ENCODE measurements at regions not wholly inside any gene's neighbourhood (a gene's known extent, or its start where the extent isn't known, plus 50 kb on each side); places are given as distances from the start of the nearest gene placed in this dataset.
A peak's percentile ranks its signal among the peaks of the same experiment; 100 is the strongest.
"Not testable (repeated sequence)": the region's sequence is repeated elsewhere in the genome, so short reads cannot be mapped to it uniquely, and the experiment has no call there.

- no peak for DNase-seq
Observed at GRCh38 chr5:33072726-33073125, 361.6 kb downstream of the NPR3 start.

GRCh38 chr5:33073881-33074327 is 362.8 kb downstream of the NPR3 start:
- no peak for DNase-seq

GRCh38 chr5:33074548-33074947 is 363.4 kb downstream of the NPR3 start:
- peak; percentile 66 for DNase-seq

DNA sequence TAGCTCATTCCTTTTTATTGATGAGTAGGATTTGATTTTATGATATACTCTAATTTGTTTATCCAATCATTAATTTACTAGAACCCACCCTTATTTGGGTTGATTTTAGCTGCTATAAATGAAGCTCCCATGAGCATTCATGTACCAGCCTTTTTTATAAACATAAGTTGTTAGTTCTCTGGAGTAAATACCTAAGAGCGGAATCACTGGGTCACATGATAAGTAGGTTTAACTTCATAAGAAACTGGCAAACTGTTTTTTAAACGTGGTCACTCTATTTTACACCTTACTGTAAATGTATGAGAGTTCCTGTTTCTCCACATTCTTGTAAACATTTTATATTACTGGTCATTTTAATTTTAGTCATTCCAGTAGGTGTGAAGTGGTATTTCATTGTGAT is 364.6 kb downstream of the NPR3 start:
- DNase-seq: no peak

- DNase-seq: no peak
Observed at GRCh38 chr5:33079548-33079947, 361.2 kb upstream of the TARS1 start.

- no peak for DNase-seq
Observed at GRCh38 chr5:33080287-33080686, 360.5 kb upstream of the TARS1 start.

GRCh38 chr5:33088176-33088575 is 352.6 kb upstream of the TARS1 start:
- DNase-seq: no peak

- peak; percentile 80 for DNase-seq
Observed at GRCh38 chr5:33091571-33092363, 349.0 kb upstream of the TARS1 start.

- no peak for DNase-seq
Observed at GRCh38 chr5:33092719-33093118, 348.0 kb upstream of the TARS1 start.

DNA sequence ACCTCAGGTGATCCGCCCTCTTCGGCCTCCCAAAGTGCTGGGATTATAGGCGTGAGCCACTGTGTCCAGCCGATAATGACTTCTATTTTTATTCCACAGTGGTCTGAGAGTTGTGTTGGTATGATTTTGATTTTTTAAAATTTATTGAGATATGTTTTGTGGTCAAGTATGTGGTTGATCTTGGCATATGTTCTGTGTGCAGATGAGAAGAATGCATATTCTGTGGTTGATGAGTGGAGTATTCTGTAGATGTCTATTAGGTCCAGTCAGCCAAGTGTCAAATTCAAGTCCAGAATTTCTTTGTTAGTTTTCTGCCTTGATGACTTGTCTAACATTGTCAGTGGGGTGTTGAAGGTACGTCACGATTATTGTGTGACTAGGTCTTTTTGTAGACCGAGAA is 338.2 kb upstream of the TARS1 start:
- peak; percentile 74 for DNase-seq

GRCh38 chr5:33105521-33105941 is 335.2 kb upstream of the TARS1 start:
- DNase-seq: peak; percentile 84

DNA sequence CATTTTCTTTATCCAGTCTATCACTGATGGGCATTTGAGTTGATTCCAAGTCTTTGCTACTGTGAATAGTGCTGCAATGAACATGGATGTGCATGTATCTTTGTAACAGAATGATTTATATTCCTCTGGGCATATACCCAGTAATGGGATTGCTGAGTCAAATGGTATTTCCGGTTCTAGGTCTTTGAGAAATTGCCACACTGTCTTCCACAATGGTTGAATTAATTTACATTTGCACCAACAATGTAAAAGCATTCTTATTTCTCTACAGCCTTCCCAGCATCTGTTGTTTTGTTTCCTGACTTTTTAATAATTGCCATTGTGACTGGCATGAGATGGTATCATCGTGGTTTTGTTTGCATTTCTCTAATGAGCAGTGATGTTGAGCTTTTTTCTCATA is 330.3 kb upstream of the TARS1 start:
- peak; percentile 58 for DNase-seq

- no peak for DNase-seq
Observed at GRCh38 chr5:33114361-33114760, 326.4 kb upstream of the TARS1 start.

GRCh38 chr5:33115467-33115866 is 325.3 kb upstream of the TARS1 start:
- no peak for DNase-seq

DNA sequence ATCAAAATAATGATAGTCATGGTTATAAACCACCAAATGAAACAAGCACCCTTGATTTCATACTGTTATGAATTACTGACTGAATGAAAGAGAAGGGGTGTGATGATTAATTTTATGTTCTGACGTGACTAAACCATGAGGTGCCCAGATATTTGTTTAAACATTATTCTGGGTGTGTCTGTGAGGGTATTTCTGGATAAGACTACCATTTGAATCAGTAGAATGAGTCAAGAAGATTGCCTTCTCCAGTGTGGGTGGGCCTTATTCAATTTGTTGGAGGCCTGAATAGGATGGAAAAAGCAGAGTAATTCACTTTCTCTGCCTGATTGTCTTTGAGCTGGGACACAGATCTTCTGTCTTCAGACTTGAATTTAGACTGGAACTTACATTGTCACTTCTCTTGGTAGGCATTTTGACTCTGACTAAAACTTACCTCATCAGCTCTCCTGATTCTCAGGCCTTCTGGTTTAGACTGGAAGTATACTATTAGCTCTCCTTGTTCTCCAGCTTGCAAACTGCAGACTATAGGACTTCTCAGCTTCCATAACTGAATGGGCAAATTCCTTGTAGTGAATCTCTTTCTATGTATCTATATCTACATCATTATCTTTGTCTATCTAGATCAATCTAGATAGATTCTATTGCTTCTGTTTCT is 321.9 kb upstream of the TARS1 start:
- peak; percentile 5 for DNase-seq

DNA sequence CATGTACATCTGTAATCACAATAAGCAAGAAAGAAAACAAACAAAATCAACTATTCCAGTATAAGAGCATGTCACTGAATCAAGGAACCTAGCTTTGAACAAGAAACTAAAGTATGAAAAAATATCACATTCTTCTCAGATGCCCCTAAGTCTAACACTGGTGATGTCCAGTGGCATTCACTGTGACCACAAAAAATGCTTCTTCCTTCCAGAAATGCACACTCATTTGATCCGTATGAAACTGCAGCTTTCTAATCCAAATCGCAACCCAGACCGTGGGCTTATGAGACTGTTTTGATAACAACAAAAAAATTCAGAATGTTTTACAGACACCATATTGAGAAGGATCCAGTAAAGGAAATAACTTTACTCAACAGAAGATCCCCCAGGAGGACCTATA is 320.1 kb upstream of the TARS1 start:
- peak; percentile 89 for DNase-seq

DNA sequence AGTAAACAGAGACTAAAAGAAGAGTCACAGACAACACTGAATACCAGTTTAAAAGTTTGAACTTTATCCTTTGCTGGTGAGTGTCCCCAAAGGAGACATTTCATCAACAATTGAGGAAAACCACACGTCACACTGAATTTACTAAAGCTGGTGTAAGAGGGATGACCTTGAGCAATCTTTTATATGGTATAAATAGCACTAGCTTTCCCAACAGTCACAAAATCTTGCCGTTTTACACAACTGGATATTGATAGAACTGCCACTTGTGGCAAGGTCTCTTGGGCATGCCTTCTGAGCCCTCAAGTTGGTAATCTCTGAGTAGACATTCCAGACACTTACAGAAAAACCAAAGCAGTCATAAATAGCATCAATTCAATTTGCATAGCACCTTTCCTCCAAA is 311.5 kb upstream of the TARS1 start:
- DNase-seq: no peak

GRCh38 chr5:33136785-33137184 is 304.0 kb upstream of the TARS1 start:
- DNase-seq: no peak

DNA sequence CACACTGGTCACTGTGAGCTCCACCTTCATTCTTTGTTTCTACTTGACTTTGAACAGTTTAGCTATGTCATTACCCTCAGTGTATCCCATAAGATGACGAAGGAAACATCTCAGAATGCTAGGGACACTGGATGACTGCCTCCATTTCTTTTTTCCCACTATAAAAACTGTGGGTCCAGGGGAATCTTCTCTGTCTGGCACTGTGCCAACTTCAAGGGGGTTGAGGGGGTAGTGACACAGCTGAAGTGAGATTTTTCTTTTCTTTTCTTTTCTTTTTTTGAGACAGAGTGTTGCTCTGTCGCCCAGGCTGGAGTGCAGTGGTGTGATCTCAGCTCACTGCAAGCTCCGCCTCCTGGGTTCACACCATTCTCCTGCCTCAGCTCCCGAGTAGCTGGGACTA is 302.6 kb upstream of the TARS1 start:
- not testable (repeated sequence) for DNase-seq

- no peak for DNase-seq
Observed at GRCh38 chr5:33143405-33144123, 297.2 kb upstream of the TARS1 start.

- no peak for DNase-seq
Observed at GRCh38 chr5:33146881-33147280, 293.9 kb upstream of the TARS1 start.

- DNase-seq: peak; percentile 94
Observed at GRCh38 chr5:33148076-33148513, 292.7 kb upstream of the TARS1 start.

GRCh38 chr5:33153372-33153771 is 287.4 kb upstream of the TARS1 start:
- no peak for DNase-seq

- DNase-seq: no peak
Observed at GRCh38 chr5:33153831-33154230, 286.9 kb upstream of the TARS1 start.
